ENCODE measurements at regions not wholly inside any gene's neighbourhood (a gene's known extent, or its start where the extent isn't known, plus 50 kb on each side); places are given as distances from the start of the nearest gene placed in this dataset.

GRCh38 chr2:193808877-193809276 lies 1614.1 kb upstream of the TMEFF2 start:
- TF ChIP-seq CTCF (conservative IDR thresholded peaks at IDR 0.05; ENCODE audit: low read depth, low read length) (no peak), EZH2phosphoT487 (IDR thresholded peaks at IDR 0.05; ENCODE audit: borderline replicate concordance, low read length) (no peak), EZH2 (IDR thresholded peaks at IDR 0.05; ENCODE audit: low read length, unreplicated experiment) (no peak)
